ENCODE measurements at regions not wholly inside any gene's neighbourhood (a gene's known extent, or its start where the extent isn't known, plus 50 kb on each side); places are given as distances from the start of the nearest gene placed in this dataset.

DNA sequence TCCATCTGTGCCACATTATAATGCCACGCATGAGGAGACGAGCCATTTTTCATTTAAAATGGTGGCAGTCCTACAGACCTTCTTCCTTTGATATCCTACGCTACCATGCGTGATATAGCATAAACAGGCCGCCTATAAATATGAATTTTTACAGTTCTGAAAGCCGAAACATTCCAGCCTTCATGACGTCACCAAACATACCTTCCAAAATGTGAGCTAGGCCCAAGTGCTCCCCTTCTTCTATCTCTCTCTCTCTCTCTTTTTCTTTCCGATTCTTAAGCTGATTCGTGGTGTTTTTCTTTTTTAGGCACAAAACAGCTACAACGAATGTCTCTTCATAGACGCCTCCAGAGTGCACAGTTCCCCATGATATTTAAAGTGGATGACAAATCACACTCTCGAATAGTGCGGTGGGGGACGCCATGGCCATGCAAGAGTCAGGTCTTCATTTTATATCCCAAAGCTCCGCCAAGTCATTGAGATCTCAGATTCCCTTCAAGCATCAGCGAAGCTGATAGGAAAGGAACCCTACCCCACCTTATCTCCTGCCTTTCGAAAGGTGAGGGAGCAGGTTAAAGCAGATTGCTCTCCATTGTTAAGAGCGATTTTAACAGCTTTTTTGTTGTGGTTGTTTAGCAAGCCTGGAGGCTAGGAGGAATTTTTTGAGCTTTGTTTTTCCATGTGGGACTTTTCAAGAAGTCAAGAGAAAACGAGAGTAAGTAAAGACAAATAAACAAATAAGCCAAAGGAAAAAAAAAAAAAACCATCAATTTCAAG is 436.3 kb downstream of the CMPK2 start:
- no peak overlapping the region for H3K4me3 Mint-ChIP-seq (ENCODE audit: unreplicated experiment)
- BruUV-seq (replicated peaks) = no TSS peak
- DNase-seq (ENCODE audit: unreplicated experiment) = no peak
- no peaks in the 10 kb centered on the region for H3K4me1 Mint-ChIP-seq (ENCODE audit: insufficient read depth, unreplicated experiment)
- TF ChIP-seq, protein P1, sequence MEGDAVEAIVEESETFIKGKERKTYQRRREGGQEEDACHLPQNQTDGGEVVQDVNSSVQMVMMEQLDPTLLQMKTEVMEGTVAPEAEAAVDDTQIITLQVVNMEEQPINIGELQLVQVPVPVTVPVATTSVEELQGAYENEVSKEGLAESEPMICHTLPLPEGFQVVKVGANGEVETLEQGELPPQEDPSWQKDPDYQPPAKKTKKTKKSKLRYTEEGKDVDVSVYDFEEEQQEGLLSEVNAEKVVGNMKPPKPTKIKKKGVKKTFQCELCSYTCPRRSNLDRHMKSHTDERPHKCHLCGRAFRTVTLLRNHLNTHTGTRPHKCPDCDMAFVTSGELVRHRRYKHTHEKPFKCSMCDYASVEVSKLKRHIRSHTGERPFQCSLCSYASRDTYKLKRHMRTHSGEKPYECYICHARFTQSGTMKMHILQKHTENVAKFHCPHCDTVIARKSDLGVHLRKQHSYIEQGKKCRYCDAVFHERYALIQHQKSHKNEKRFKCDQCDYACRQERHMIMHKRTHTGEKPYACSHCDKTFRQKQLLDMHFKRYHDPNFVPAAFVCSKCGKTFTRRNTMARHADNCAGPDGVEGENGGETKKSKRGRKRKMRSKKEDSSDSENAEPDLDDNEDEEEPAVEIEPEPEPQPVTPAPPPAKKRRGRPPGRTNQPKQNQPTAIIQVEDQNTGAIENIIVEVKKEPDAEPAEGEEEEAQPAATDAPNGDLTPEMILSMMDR (IDR thresholded peaks at IDR 0.05; ENCODE audit: unreplicated experiment) = no peak
- CTCF ChIA-PET = interaction anchor here (0.6 to 0.7 kb wide), 3 partner anchors 33 to 1440 kb away, joined by 3 read pairs; no protein-coding TSS in a partner anchor
- POLR2A ChIA-PET = interaction anchor here (0.5 kb wide), 1 partner anchor 1355 kb away, joined by 3 read pairs; no protein-coding TSS in a partner anchor
- no peaks in the 10 kb centered on the region for H3K36me3 Mint-ChIP-seq (ENCODE audit: insufficient read depth, unreplicated experiment)
- H3K27ac Mint-ChIP-seq (ENCODE audit: low read depth, unreplicated experiment) = no peak overlapping the region
- no peaks in the 10 kb centered on the region for H3K27me3 Mint-ChIP-seq (ENCODE audit: insufficient read depth, unreplicated experiment)
- H3K9me3 Mint-ChIP-seq (ENCODE audit: unreplicated experiment) = peaks cover 25% of the 10 kb centered on the region
- intact Hi-C loops (cut with micrococcal nuclease) = no loop called here

DNA sequence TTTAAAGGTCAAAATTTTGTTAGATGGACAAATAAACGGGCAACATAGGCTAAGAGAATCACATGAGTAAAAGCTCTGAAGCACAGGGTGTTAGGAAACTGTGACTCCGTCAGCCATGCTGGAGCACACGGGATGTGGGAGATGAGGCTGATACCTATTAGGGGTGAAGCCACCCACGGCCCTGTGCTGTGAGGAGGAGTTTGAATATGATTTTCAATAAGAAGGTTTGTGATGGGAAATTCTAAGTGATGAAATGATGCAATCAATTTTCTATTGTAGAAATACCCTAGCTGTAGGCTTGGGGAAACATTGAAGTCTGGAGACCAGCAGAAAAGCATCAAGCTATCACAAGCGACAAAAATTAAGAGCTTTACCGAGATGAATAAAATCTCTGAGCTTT is 431.3 kb downstream of the CMPK2 start:
- H3K27ac Mint-ChIP-seq (ENCODE audit: low read depth, unreplicated experiment) = no peak overlapping the region
- intact Hi-C loops (cut with micrococcal nuclease) = no loop called here
- ChIA-PET POLR2A (interaction anchor here (0.6 kb wide), 1 partner anchor 1396 kb away, joined by 3 read pairs; no protein-coding TSS in a partner anchor), CTCF (interaction anchor here (0.7 kb wide), 1 partner anchor 1723 kb away, joined by 4 read pairs; no protein-coding TSS in a partner anchor)
- no TSS peak for BruUV-seq (replicated peaks)
- peaks cover 10% of the 10 kb centered on the region for H3K9me3 Mint-ChIP-seq (ENCODE audit: unreplicated experiment)
- no peak for DNase-seq (ENCODE audit: unreplicated experiment)
- no peak overlapping the region for H3K4me3 Mint-ChIP-seq (ENCODE audit: unreplicated experiment)
- no peaks in the 10 kb centered on the region for H3K36me3 Mint-ChIP-seq (ENCODE audit: insufficient read depth, unreplicated experiment)
- no peaks in the 10 kb centered on the region for H3K27me3 Mint-ChIP-seq (ENCODE audit: insufficient read depth, unreplicated experiment)
- no peaks in the 10 kb centered on the region for H3K4me1 Mint-ChIP-seq (ENCODE audit: insufficient read depth, unreplicated experiment)
- TF ChIP-seq, protein P1 (IDR thresholded peaks at IDR 0.05; ENCODE audit: unreplicated experiment) = no peak

- Mint-ChIP-seq H3K36me3 (ENCODE audit: insufficient read depth, unreplicated experiment) (no peaks in the 10 kb centered on the region), H3K4me3 (ENCODE audit: unreplicated experiment) (no peak overlapping the region), H3K9me3 (ENCODE audit: unreplicated experiment) (no peaks in the 10 kb centered on the region), H3K27ac (ENCODE audit: low read depth, unreplicated experiment) (no peak overlapping the region), H3K4me1 (ENCODE audit: insufficient read depth, unreplicated experiment) (no peaks in the 10 kb centered on the region), H3K27me3 (ENCODE audit: insufficient read depth, unreplicated experiment) (no peaks in the 10 kb centered on the region)
- no peak for DNase-seq (ENCODE audit: unreplicated experiment)
- TF ChIP-seq, protein P1 (IDR thresholded peaks at IDR 0.05; ENCODE audit: unreplicated experiment) = no peak
- no TSS peak for BruUV-seq (replicated peaks)
- ChIA-PET POLR2A (no interaction called here), CTCF (interaction anchor here (1.1 to 1.2 kb wide), 2 partner anchors 8 to 31 kb away, joined by 3 to 7 read pairs; no protein-coding TSS in a partner anchor)
- intact Hi-C loops (cut with micrococcal nuclease) = no loop called here
Observed at GRCh38 chr2:6441800-6442199, 423.9 kb downstream of the CMPK2 start.

DNA sequence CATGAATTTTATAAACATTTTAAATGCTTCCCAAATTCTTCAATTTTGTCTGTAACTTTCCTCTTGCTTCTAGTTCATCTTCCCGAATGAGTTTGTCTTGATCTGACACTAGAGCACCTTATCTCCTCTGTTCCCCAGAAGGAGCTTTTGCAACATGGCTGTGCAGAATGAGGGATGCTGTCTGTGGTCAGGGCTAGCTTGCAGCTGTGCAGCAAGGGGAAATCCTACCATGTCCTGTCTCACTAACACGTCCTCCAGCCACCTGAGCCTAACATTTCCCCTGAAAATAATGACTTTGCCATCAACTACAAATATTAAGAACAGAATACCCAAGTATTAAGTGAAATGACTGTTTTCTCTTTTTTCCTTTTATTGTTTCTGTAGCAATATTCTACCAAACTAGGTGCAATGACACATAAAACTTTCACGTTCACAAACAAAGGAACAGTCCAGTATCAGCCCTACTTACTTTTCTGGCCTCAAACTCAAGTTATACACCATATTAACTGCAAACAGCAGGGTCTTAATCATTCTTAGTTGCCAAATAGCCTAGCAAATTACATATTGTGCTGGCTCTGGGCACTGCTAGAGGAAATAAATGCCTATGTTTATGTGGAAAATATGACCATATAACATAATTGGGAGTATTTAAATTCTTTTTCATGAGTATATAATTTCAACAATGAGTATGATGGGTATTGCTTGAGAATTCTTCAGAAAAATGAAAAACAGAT is 423.3 kb downstream of the CMPK2 start:
- no TSS peak for BruUV-seq (replicated peaks)
- intact Hi-C loops (cut with micrococcal nuclease) = no loop called here
- no peak for DNase-seq (ENCODE audit: unreplicated experiment)
- no peak overlapping the region for H3K27ac Mint-ChIP-seq (ENCODE audit: low read depth, unreplicated experiment)
- H3K27me3 Mint-ChIP-seq (ENCODE audit: insufficient read depth, unreplicated experiment) = no peaks in the 10 kb centered on the region
- ChIA-PET CTCF (interaction anchor here (1.2 kb wide), 1 partner anchor 30 kb away, joined by 7 read pairs; no protein-coding TSS in a partner anchor), POLR2A (no interaction called here)
- TF ChIP-seq, protein P1 (IDR thresholded peaks at IDR 0.05; ENCODE audit: unreplicated experiment) = no peak
- H3K9me3 Mint-ChIP-seq (ENCODE audit: unreplicated experiment) = no peaks in the 10 kb centered on the region
- H3K4me1 Mint-ChIP-seq (ENCODE audit: insufficient read depth, unreplicated experiment) = no peaks in the 10 kb centered on the region
- no peak overlapping the region for H3K4me3 Mint-ChIP-seq (ENCODE audit: unreplicated experiment)
- no peaks in the 10 kb centered on the region for H3K36me3 Mint-ChIP-seq (ENCODE audit: insufficient read depth, unreplicated experiment)

Measured in MCF 10A (cell line).